GM06990 (cell line): ENCODE measurements at regions not wholly inside any gene's neighbourhood (a gene's known extent, or its start where the extent isn't known, plus 50 kb on each side); places are given as distances from the start of the nearest gene placed in this dataset.

ENCODE experiments used
- DNase-seq: peaks from one replicate; pipeline ENCODE4 v3.0.0-alpha.2; 2011; ENCODE audit not compliant: insufficient read length; ENCODE audit errors: extremely low read depth
- H3K27me3 ChIP-seq: replicated peaks from 2 replicates; pipeline ENCODE4 v1.6.0; 2011; ENCODE audit warnings: low read length; ENCODE audit not compliant: control insufficient read depth, insufficient read depth
- H3K36me3 ChIP-seq: 2 replicates; pipeline ENCODE4 v1.5.1; 2011; ENCODE audit warnings: low read length; ENCODE audit not compliant: control insufficient read depth, insufficient read depth
- H3K4me3 ChIP-seq: replicated peaks from 2 replicates; pipeline ENCODE4 v1.5.1; 2011; ENCODE audit warnings: low read depth, mild to moderate bottlenecking, control low read depth, low read length
- CTCF ChIP-seq: IDR thresholded peaks from 2 replicates; pipeline ENCODE4 v1.5.1; 2011; ENCODE audit warnings: low read length, control low read depth, mild to moderate bottlenecking, inconsistent platforms; ENCODE audit not compliant: insufficient read depth, poor library complexity, severe bottlenecking

GRCh38 chr2:67339234-67339885 lies 57.8 kb upstream of the ETAA1 start:
- no peak for DNase-seq
- Histone ChIP-seq H3K4me3 (no peak overlapping the region), H3K36me3 (no peaks in the 10 kb centered on the region), H3K27me3 (no peaks in the 10 kb centered on the region)
- TF ChIP-seq CTCF = no peak

- Histone ChIP-seq H3K36me3 (no peaks in the 10 kb centered on the region), H3K27me3 (no peaks in the 10 kb centered on the region), H3K4me3 (no peak overlapping the region)
- DNase-seq = no peak
- no peak for TF ChIP-seq CTCF
Measured at GRCh38 chr2:67340133-67341011, 56.8 kb upstream of the ETAA1 start.

GRCh38 chr2:67341012-67341318 lies 56.2 kb upstream of the ETAA1 start:
- no peak for TF ChIP-seq CTCF
- DNase-seq = no peak
- Histone ChIP-seq H3K4me3 (no peak overlapping the region), H3K27me3 (no peaks in the 10 kb centered on the region), H3K36me3 (no peaks in the 10 kb centered on the region)

- no peak for TF ChIP-seq CTCF
- Histone ChIP-seq H3K36me3 (no peaks in the 10 kb centered on the region), H3K27me3 (no peaks in the 10 kb centered on the region), H3K4me3 (no peak overlapping the region)
- no peak for DNase-seq
Measured at GRCh38 chr2:67341336-67341735, 55.8 kb upstream of the ETAA1 start.

- no peak for DNase-seq
- Histone ChIP-seq H3K4me3 (no peak overlapping the region), H3K36me3 (no peaks in the 10 kb centered on the region), H3K27me3 (no peaks in the 10 kb centered on the region)
- no peak for TF ChIP-seq CTCF
Measured at GRCh38 chr2:67342394-67342793, 54.7 kb upstream of the ETAA1 start.
